C4-2B (cell line): ENCODE measurements at regions not wholly inside any gene's neighbourhood (a gene's known extent, or its start where the extent isn't known, plus 50 kb on each side); places are given as distances from the start of the nearest gene placed in this dataset.

Source experiments
- ZFX ChIP-seq: fragments of 450-650 bp; IDR thresholded peaks from 2 replicates; pipeline ENCODE4 v1.6.1; 2017
- TF ChIP-seq, protein P1 (sequence below): fragments of 450-650 bp; conservative IDR thresholded peaks from 2 replicates; pipeline ENCODE4 v1.5.1; 2017; ENCODE audit warnings: mild to moderate bottlenecking

DNA sequence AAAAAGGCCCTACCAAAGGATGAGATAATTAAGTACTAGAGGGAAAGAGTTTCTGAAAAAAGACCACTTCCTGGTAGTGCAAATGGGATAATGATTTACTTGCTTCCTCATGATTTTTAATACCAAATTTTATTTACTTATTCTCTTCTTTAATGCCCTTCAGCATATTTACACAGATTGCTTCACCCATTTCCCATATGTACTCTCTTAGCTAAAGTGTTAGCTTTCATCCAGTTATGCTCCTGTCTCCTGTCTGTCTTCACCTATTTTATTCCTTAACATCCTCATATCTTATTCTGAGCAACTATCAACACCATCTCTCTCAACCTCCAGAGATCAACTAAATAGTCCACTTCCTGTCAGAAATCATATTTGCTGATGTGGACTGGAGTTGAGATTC is 183.2 kb upstream of the HS3ST1 start:
- TF ChIP-seq, protein P1, sequence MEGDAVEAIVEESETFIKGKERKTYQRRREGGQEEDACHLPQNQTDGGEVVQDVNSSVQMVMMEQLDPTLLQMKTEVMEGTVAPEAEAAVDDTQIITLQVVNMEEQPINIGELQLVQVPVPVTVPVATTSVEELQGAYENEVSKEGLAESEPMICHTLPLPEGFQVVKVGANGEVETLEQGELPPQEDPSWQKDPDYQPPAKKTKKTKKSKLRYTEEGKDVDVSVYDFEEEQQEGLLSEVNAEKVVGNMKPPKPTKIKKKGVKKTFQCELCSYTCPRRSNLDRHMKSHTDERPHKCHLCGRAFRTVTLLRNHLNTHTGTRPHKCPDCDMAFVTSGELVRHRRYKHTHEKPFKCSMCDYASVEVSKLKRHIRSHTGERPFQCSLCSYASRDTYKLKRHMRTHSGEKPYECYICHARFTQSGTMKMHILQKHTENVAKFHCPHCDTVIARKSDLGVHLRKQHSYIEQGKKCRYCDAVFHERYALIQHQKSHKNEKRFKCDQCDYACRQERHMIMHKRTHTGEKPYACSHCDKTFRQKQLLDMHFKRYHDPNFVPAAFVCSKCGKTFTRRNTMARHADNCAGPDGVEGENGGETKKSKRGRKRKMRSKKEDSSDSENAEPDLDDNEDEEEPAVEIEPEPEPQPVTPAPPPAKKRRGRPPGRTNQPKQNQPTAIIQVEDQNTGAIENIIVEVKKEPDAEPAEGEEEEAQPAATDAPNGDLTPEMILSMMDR: no peak
- TF ChIP-seq ZFX: no peak
